ENCODE measurements at regions not wholly inside any gene's neighbourhood (a gene's known extent, or its start where the extent isn't known, plus 50 kb on each side); places are given as distances from the start of the nearest gene placed in this dataset.

DNA sequence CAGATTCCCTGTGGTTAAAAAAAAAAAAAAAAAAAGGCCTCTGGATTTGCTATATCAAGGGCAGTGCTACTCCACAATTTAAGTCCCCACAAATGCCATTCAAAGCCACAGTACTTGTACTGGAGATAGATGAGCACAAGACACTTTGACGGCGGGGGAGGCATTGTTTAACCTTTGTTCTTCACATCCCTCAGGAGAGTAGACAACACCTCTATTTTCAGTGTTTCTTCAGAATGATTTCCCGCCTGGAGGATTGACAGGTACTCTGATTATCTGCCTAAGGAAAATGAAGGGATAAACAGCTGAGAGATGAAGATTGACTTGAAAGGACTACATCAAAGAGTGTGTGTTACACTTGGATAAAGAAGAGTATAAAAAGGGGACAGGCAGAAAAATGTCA lies 58.7 kb downstream of the OTOL1 start:
- DNase-seq = no peak

DNA sequence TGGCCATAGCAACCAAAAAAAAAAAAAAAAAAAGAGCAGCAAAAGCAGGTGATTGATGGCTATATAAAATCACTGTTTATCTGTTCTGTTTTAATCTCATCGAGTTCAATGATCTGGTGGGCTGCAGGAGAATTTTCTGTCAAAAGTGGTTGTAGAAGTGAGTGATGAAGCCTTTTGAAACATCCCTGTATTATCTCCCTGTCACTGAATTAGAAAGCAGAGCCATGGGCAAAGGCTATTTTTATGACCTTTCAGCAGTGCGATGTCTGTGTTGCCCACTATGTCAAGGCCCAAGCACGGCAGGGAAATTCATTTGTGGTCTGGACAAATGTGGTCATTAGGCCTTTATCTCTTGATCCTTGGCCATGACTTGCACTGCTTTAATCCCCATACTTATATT lies 59.9 kb downstream of the OTOL1 start:
- no peak for DNase-seq

DNA sequence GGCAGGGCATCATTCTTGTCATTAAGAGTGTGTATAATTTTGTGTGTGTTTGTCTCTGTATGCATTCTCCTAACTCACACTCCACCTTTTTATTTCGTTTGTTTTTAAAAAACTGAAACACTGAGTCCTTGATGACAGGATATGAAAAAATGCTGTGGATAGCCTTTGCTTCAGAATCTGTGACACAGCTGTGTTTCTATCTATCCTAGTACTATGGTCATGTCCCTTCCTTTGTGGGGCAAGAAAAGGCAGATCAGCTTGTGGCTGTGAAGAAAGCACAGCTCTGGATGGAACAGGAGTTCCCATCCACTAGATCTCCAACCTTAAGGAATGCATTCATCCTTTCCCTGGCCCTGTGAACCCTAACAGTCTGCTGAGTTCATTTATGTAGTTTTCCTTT lies 60.3 kb downstream of the OTOL1 start:
- DNase-seq = no peak

DNA sequence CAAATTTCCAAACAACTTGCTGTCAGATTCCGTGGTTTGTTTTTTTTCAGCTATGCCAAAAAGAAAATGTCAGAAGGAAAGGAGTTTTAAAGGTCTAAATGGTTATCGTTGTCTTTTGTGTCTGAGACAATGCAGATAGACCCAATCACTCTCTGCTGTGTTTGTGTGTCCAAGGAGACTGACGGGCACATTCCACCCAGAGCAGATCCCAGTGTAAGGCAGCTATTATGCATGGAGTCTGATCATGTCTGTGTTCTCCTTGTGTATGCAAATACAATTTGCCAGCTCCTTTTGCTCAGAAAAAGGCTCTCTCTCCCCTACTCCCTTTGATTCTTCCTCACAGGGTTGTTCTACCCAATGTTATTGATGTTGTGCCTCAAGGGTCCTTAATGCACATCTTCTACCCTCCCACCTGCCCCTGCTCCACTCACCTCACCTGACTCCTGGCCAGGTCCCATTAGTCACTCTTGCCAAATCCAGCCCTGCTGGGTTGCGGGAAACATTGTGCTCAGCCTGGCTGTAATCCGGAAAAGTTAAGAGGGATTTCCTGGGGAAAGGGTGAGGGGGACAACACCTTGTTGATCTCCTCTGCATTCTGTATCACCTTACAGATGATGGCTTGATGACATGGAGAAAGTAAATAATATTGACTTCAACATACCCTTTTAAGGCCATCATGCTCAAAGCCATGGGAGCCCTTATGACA lies 61.0 kb downstream of the OTOL1 start:
- no peak for DNase-seq

DNA sequence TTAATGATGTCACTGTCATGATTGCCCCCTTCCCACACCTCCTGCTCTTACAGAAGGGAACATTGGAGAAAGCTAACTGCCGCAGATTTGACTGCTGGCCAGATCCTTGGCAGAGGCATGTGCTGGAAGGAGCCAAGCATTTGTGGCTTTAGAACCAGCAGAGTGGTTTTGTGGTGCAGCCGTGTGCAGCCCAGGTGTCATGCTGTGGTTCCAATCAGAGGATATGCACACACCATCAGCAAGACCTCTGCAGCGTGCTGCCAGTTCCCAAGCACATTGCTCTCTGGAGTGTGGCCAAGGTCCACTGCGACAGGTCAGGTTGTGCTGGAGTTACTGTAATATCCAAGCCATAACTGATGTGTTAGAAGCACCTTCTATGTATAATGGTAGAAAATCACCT lies 61.6 kb downstream of the OTOL1 start:
- DNase-seq = peak in 1 of 2 experiments; percentile 43

DNA sequence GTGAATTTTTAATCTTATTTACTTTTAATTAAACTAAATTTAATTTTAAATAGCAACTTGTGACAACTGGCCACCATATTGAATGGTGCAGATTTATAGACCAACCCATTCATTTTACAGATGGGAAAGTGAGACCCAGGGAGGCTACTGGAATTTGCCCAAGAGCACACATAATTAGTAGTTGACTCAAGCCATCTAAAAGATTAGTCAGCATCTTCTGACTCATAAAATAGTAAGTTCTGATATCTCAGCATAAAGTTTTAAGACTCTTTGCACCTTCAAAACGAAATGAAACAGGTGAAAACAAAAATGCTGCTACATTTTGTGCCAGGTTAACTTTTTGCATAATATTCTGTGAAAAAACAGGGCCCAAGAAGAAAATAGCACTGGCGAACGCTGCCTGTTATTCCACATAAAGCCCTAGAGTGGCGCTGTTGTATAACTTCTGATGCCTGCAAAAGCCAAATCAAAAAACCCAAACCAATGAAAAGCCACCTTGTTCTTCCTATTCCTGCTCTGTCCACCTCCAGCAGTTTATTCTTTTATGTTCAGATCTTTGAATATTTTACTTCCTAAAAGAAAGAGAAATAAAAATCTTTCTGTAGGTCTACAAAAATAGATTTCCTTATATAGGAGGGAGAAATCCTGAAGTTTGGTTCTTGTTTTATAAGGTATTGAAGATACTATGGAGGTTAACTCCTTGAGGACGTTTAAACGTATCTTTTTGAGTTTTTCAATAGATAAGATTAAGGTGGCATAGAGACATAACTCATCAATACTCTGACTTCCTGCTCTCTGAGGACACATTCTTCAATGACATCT lies 62.8 kb downstream of the OTOL1 start:
- peak; percentile 75 to 77 for DNase-seq

DNA sequence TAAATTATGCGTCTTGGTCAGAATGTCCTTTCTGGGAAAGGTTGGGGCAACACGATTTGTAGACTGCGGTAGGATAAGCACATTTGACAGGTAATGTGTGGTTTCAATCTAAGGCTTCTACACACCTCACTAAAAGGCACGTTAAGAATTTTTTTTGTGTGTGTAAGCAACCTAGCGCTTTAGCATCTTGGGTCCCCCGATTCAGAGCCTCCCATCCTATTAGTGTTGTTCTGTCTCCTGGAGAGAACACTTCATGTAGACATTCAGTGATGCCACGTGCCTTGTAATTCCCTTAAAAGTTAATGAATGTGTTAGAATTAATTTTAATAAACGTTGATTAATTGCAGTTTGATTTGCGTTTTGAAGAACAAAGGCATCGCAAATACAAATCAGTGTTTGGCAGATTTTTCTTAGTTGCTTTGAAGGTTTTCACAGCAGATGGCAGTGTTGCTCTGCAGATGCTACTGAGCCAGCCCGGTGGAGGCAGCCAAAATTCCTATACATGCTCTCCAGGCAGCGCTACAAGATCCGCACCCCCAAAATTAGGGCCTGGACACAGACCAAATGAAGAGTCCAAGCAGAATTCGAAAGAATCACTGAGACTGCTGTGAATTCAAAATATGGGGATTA lies 63.5 kb downstream of the OTOL1 start:
- peak; percentile 47 to 70 for DNase-seq

DNA sequence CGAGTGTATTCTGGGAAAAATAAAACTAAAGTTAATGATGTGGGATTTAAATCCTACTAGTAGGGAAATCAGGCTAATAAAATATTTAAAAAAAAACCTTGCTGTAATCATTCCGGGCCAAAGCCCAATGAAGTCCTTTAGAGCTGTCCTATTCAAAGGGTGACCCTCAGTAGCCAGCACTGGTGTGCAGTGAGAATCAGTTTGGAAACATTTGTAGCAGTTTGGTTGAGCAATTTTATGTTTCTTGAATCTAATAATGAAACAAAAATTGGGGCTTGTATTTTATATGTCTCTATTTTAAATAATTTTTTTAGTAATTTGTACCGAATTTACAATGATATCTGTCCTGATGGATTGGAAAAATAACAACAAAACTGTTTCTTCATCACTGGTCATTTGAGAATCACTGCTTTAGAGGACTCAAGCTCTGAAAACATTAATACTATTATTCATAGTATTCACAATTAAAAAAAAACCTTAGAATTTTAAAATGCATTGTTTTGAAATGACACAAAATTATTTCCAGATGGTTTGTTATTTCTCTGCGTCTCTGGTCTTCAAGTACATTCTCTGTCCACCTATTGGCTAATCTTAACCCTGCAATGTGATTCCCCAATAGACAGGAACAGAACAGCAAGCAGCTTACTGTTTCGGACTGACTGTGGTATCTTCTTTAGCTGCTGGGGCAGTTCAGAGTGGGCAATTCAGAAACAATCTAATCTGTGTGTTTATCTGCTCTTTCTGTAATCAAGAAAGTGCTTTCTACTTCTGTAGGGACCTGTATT lies 71.2 kb downstream of the OTOL1 start:
- no peak for DNase-seq

DNA sequence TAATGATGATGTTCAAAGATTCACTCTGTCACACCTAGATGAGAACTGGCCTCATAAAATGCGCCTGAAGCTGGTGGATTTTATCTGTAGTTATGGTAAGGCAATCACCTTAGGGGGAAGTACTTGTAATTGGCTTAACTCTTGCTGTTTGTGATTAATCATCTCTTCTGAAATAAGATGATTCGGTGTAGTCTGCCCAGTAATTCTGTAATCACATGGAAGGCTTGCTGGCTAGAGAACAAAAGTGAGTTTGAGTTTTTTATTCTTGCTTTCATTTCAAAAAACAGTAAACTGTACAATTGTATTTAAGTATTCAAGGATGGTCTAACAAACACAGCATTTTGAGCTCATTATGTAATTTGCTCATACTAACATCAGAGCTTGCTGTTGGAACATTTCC lies 72.1 kb downstream of the OTOL1 start:
- no peak for DNase-seq

DNA sequence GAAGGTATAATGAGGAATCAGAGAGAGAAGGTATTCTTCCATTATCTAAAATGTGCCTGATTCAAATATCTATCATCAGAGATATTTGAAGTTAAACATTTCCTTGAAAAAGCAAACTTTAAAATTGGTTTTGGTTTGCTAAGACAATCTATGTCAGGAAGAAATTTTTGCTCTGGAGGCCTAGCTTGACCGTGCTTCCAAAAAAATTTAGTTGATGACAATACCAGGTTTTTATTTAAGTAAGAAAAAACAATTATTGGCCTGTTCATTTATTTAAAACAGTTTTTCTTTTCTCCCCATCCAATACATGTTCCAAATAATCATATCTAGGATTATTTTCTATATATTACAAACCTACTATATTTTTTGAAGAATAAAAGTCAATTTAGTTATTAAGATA lies 75.3 kb downstream of the OTOL1 start:
- no peak for DNase-seq

DNA sequence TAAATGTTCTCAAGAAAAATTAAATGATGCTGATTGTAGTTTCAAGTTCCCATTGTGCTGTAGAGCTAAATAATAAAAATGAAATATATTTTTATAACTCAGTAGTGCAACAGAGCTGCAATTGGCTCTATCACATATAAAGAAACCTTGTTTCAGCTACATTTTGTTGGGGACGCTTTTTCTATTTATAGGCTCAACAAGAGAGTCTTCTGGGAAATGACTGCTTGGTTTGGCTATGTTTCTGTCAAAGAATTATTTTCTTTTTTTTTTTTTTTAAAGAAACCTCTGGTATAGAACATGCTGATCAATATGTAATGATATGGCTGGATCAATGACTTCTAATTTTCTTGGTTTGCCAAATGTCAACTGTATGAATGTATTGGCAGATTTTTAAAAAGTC lies 76.5 kb downstream of the OTOL1 start:
- no peak for DNase-seq

DNA sequence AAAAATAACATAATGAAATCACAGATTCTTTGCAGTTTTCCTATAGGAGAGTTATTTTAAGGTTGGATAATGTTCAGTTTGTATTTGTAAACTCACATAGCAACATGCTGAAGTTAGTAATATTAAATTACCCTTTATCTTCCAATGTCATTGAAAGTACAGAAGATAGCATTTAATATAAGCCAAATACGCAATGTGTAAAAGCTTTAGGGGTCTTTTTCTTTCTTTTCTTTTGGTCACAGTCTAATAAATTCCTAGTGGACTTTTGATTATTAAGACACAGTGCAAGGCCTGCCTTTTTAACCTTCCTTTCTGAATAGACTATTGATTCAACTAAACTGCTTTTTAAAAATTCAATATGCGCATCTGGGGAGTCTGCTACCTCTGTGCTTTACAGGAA lies 79.3 kb downstream of the OTOL1 start:
- DNase-seq = no peak

DNA sequence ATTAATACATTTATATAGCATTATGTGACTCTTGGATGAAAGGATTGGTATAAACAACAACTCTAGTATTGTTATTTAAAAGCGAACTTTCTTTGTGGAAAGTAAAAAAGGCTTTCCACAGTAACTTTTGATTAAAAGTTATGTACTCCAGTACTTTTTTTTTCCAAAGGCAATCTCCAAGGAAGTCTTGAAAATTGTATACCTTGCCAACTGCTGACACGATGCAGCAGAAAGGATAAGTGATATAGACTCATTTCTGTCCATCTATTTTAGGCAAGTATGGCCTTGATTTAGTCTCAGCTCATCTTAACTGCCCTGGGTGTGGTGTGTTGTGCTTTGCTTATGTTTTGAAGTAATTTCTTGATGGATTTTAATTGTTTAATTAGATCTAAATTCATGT lies 79.7 kb downstream of the OTOL1 start:
- no peak for DNase-seq

DNA sequence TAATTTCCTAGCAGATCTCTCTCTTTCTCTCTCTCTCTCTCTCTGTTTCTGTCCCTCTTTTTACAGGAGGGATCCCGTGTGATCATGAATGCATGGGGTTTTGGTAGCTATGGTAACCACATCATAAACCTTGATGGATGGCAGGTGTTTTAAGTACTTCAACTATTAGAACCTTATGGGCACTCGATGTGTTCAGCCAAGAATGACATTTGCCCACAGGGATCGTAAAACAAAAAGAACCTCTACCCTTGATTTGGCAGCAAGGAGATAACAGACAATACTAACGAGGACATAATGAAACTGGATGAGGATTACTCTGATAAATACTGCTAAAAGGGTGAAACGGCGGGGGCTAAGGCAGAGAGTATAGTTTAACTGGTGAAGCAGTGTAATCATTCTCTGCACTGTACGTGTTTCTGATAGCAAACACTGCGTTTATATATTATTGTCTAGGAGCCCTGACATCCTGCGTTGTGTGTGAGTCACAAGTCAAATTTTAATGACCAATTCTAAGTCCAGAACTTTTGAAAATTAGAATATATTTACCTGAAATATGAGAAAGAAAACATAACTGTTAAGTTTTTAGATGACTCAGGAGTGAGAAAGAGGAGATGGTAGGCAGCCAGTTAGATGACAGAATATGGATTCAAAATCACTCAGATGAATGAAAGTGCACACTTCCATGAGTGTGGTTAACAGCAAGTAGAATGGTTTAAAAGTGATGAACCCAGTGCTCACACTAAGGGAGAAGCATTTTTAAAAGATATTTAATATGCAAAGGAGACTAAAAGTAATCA lies 80.3 kb downstream of the OTOL1 start:
- peak; percentile 85 to 95 for DNase-seq

DNA sequence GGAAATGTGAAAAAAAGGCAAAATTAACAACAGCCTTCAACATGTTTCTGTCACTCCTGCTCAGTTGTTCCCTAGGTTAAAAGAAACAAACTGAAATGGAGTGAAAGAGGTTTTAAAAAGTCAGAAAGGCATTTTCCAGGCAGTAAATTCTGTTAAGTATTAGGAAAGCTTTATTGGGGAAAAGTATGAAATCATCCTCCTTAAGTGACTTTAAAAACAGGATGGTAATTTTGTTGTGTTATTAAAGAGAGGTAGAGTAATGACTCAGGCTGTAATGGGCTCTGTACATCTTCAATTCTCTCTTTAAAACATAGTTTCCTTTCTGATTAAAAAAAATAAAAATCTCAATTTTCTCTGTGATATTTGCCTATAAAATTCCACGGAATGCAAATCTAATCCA lies 81.1 kb downstream of the OTOL1 start:
- no peak for DNase-seq

DNA sequence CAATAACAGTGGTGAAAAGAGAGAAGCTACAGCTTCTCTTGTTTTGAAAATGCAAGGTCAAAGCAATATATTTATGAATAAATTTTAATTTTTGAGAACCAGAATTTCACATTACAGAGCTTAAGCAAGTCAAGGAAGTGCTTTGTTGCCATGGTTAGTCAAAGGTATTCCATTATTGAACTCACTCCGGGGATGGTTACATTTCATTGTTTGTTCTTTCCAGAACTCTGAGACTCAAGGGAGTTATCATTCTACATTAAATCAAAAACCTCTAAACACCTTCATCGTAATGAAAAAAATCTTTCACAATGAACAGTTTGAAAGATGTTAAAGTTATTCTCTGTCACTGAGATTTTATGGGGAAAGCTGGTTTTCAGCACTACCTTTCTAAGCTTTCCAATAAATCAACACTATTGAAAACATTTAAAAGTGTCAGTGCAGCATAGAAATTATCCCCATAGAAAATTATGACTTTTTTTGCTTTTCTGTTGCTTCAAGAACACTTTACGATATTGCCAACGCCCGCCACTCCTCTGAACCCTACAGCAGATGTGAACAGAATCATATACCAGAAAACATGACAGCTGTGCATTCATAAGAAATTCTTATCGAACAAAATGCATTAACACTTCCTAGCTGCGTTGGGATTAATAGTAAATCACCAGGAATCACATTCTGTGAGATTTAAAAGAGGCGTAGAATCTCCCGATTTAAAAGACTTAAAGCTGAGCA lies 83.0 kb downstream of the OTOL1 start:
- no peak for DNase-seq

DNA sequence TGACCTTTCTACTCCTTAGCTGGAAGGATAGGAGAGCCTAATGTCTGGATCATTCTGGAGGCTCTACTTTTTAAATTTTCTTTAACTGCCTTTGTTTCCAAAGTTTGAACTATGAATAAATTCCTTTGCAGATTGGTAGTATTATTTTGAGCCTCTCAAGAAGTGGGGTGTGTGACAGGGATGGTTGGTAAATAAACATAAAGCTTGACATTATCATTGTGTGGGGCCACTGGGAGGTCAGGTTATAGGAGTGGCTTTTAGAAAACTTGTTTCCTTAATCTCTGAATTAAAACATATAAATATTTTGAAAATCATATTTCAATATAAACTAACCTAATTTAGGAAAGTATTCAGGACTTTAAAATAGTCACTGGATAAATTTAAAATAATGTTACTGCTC lies 89.3 kb downstream of the OTOL1 start:
- no peak for DNase-seq

DNA sequence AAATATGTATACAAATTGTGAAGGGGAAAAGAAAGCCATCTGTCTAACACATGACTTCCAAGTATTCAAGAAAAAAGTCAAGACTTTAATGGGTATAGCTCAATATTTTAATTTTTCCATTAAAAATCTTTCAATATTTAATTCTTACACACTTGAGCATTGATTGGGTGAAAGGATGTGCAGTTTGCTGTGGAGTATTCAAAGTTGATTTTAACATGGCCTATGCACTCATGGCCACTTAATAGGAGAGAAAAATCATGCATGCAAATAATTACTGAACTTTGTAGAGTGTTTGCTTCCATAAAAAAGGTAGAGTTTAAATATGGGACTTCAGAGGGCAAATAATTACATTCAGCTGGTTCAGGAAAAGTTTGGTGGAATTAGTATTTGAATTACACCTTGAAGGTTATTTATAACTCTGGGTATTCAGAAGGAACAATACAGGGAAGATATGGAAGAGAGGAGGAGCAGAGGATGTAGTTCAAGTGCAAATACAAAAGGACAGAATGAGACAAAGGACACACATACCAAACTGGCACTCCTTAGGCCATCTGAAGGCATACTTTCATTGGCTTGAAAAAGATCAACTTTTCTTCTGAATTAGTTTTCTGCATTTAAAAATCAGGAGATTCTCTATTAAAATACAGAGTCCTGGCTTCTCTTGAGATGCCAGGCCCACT lies 90.1 kb downstream of the OTOL1 start:
- DNase-seq = no peak

DNA sequence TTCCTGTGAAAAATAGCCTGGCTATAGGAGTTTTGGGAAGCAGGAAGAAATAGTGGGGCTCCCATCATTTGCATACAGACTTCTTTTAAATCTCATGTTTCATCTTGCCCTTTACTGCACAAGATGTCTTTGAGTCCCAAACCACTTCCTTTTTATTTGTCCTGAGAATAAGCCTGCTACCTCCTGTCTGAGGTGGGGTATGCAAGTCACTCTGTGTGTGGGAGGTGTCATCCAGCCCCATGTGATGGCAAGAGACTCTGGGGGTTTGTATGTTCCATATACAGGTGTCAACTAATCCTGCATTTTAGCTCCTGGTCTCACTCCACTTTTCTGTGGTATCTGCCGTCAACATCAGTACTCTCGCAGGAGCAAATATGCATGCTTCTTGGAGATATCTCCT lies 102.0 kb downstream of the OTOL1 start:
- no peak for DNase-seq

DNA sequence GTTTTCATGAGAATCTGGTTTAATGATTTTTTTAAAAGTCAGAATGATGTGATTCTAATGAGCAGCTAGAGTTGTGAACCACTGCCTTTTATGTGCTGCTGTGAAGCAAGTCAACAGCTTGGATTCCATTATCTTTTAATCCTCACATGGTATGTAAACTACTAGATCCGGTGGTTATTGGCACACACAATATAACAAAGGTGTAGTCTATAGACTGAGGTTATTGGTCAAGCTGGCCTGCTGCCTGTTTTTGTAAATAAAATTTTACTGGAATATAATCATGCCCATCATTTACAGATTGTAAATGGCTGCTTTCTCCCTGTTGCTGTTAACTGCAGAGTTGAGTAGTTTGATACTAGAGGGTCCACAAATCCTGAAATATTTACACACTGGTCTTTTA lies 103.1 kb downstream of the OTOL1 start:
- DNase-seq = peak; percentile 49 to 79

DNA sequence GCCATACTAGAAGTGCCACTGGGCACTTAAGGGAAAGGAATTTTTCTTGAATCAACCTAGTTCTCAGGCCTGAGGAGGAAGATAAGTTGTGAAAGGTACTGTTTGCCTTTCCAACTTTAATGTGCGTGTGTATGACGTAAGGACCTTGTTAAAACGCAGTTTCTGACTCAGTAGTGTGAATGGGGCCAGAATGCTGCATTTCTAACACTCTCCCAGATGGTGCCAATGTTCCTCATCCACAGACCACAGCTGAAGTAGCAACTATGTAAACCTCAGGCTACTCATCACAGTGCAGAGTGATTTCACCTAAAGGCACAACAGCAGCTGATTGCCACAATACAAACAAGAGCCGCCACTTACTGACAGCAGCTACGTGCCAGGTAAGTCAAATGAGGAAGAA lies 103.6 kb downstream of the OTOL1 start:
- peak in 1 of 2 experiments; percentile 45 for DNase-seq
